IPS DF 6.9 (cell line): ENCODE measurements at regions not wholly inside any gene's neighbourhood (a gene's known extent, or its start where the extent isn't known, plus 50 kb on each side); places are given as distances from the start of the nearest gene placed in this dataset.

Source experiments
- DNase-seq: peaks from one replicate; pipeline ENCODE4 v3.0.0-alpha.2; 2013; ENCODE audit warnings: low read depth, low spot score
- H3K27ac ChIP-seq: one replicate; pipeline ENCODE4 v1.5.1; 2013; ENCODE audit warnings: low read length, control low read depth
- H3K27me3 ChIP-seq: 2 replicates; pipeline ENCODE4 v1.6.1; 2013; ENCODE audit warnings: mild to moderate bottlenecking, low read length; ENCODE audit not compliant: control insufficient read depth, insufficient read depth
- H3K36me3 ChIP-seq: 2 replicates; pipeline ENCODE4 v1.6.1; 2013; ENCODE audit warnings: low read length; ENCODE audit not compliant: control insufficient read depth, insufficient read depth
- H3K4me1 ChIP-seq: 2 replicates; pipeline ENCODE4 v1.6.1; 2013; ENCODE audit warnings: low read length; ENCODE audit not compliant: control insufficient read depth, insufficient read depth
- H3K4me3 ChIP-seq: 2 replicates; pipeline ENCODE4 v1.5.1; 2013; ENCODE audit warnings: mild to moderate bottlenecking, low read length
- H3K9me3 ChIP-seq: 2 replicates; pipeline ENCODE4 v1.6.1; 2013; ENCODE audit warnings: low read length, inconsistent platforms; ENCODE audit not compliant: control insufficient read depth, insufficient read depth
- WGBS: extraction: QIAGEN DNeasy Blood & Tissue Kit; methylation state at CpG from one replicate; pipeline ENCODE4 v1.1.7; 2013; ENCODE audit warnings: mixed read lengths, missing lambda C conversion rate; ENCODE audit not compliant: insufficient read length, insufficient coverage; 5-methylcytosine and 5-hydroxymethylcytosine counted together

DNA sequence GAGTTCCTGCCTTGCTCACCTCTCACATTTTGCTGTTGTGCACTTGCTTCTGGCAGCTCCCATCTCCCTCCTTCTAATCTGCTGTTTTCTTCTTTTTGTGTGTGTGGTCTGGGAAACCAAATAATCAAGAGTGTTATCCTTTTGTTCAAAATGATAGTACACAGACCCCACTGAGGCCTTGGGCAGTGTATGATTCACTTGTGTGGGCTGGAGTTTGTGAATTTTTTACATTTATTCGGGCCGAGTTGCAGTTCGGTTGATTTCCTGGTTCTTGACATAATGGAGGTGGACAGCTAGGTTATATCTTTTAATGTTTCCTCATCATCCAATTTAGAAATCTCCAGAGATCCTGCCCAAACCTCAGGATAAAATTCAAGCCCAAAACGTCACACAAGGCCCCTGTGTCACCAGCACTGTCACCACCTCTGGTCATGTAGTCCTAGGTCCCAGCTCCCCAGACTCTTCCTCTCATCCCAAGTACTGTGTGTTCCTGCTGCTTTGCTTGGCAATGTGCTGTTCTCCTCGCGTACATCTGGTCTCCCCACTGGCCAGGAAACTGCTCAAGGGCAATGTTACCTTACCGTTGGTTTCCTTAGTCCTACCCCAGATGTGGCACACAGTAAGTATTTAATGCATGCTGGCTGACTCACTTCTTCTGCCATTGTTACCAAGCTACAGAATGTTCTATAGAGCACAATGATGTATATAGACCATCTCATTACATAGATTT, 55.7 kb upstream of the PHACTR2 start:
- H3K36me3 ChIP-seq, result no peaks in the 10 kb centered on the region
- no CpG with 5 or more reads among the region's 7 CpGs for WGBS
- H3K27ac ChIP-seq, result no peak overlapping the region
- H3K4me3 ChIP-seq, result no peak overlapping the region
- H3K27me3 ChIP-seq, result no peaks in the 10 kb centered on the region
- no peaks in the 10 kb centered on the region for H3K9me3 ChIP-seq
- no peaks in the 10 kb centered on the region for H3K4me1 ChIP-seq
- DNase-seq, result no peak

DNA sequence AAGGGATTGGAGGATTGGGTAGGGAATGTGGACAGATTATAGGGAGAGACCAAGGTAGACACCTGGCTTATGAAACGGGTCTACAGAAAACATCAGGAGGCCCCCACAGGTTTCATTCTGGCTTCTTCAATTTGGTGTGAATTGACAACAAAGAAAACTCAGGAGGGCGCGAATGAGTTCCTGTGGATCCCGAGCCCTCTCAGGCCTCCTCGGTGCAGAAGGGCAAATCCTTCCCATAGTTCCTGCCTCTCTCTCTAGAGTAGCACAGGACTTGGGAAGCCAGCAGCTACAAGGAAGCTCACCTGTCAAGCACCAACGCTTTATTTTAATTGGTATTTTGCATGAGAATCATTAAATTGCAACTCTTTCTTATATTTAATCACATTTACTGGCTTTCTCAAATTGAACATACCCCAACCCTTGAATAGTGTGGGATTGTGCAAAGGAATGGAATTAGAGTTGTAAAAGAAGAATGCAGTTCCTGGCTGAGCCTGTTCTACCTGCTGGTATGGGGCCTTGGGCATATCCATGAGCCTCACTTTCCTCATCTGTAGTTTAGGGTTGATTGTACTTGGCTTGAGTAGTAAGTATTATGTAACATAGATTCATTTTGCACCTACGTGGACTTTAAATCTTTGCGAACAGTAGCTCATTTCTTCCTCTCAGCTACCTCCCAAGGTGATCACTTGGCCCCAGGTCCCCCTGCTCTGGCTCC, 56.4 kb upstream of the PHACTR2 start:
- H3K27ac ChIP-seq, result no peak overlapping the region
- no peaks in the 10 kb centered on the region for H3K36me3 ChIP-seq
- WGBS, result no CpG with 5 or more reads among the region's 8 CpGs
- H3K9me3 ChIP-seq, result no peaks in the 10 kb centered on the region
- H3K4me3 ChIP-seq, result no peak overlapping the region
- H3K4me1 ChIP-seq, result no peaks in the 10 kb centered on the region
- no peak for DNase-seq
- no peaks in the 10 kb centered on the region for H3K27me3 ChIP-seq

DNA sequence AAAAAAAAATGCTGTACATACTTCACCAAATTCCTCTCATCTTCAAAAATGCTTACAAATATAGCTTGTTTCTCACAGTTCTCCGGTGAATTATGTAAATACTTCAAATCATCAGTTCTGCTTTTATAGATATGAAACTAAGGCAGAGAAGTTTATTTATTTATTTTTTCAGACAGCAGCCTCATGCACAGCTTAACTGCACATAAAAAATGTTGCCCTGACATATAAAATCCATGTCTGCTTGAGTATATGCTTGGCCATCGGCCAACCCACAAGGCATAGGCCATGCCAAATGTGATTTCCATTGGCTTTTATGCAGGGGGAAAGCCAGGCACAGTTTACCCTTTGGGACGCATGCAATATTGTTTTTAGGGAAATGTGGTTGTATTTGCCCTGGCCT, 57.3 kb upstream of the PHACTR2 start:
- WGBS, result no CpG with 5 or more reads among the region's 3 CpGs
- no peaks in the 10 kb centered on the region for H3K4me1 ChIP-seq
- no peaks in the 10 kb centered on the region for H3K27me3 ChIP-seq
- H3K36me3 ChIP-seq, result no peaks in the 10 kb centered on the region
- no peak for DNase-seq
- no peak overlapping the region for H3K27ac ChIP-seq
- H3K4me3 ChIP-seq, result no peak overlapping the region
- H3K9me3 ChIP-seq, result no peaks in the 10 kb centered on the region

DNA sequence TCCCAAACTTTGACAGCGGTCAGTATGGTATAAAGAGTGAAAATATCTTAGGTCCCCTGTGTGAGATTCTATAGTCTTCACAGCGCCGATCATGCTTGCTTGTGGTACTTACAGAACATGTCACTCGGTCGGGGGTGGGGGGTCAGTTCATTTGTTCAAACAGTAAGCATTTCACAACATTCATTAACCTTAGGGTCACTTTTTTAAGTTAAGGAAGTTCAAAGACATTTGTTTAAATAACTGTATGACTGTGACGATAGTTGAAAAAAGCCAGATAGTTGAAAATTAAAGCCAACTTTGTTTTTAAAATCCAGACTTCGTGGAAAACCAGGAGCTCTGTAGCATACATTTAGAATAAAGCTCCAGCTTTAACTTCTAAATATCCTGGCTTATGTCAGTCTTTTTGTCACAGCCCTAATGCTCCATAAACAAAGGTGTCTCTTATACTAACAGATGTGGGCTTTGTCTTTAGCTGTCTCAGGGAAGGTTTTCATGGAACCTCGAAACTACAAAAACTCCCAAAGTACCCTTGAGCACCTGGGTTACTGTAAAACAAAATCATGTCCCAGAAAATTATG, 57.9 kb upstream of the PHACTR2 start:
- H3K36me3 ChIP-seq, result no peaks in the 10 kb centered on the region
- DNase-seq, result no peak
- H3K27me3 ChIP-seq, result no peaks in the 10 kb centered on the region
- H3K9me3 ChIP-seq, result no peaks in the 10 kb centered on the region
- no peak overlapping the region for H3K27ac ChIP-seq
- H3K4me3 ChIP-seq, result no peak overlapping the region
- no CpG with 5 or more reads among the region's 8 CpGs for WGBS
- H3K4me1 ChIP-seq, result no peaks in the 10 kb centered on the region

DNA sequence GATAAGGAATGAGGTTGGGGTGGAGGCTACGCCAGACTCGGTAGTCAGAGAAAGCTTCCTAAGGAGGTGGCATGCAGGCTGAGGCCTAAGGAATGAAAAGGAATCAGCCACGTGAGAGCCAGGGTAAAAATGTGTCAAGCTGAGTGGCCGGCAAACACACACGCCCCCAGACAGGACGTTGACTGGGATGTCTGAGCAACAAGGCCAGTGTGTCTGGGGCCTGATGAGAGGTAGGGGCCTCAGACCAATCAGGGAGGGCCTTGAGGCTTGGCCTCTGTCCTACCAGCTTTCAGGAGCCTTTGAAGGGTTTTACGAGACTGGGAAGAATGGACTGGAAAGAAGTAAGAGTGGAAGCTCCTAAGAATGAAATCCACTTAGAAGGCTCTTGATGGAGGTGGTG, 61.0 kb upstream of the PHACTR2 start:
- Histone ChIP-seq H3K4me3 (no peak overlapping the region), H3K36me3 (no peaks in the 10 kb centered on the region), H3K4me1 (no peaks in the 10 kb centered on the region), H3K27ac (no peak overlapping the region), H3K27me3 (no peaks in the 10 kb centered on the region), H3K9me3 (no peaks in the 10 kb centered on the region)
- DNase-seq, result no peak
- WGBS, result no CpG with 5 or more reads among the region's 7 CpGs

DNA sequence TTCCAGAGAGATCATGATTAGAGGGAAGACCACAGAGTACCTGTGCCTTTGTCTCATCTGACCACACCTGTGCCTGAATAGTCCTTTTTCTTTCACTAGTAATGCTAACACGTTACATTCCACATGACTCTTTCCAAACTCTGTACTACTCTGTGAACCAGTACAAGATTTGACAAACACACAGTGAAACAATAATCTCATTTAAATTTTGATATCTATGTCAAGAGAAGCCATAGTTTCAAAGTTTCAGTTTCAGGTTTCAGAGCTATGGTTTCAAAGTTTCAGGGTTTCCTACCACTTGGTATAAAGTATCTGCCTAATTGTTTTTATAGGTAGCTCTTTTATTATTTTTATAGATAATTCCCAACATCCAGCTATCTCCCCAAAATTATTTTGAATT, 62.0 kb upstream of the PHACTR2 start:
- no peak for DNase-seq
- no peak overlapping the region for H3K27ac ChIP-seq
- H3K9me3 ChIP-seq, result no peaks in the 10 kb centered on the region
- H3K36me3 ChIP-seq, result no peaks in the 10 kb centered on the region
- no CpG with 5 or more reads among the region's 1 CpG for WGBS
- H3K4me1 ChIP-seq, result no peaks in the 10 kb centered on the region
- H3K4me3 ChIP-seq, result no peak overlapping the region
- no peaks in the 10 kb centered on the region for H3K27me3 ChIP-seq

DNA sequence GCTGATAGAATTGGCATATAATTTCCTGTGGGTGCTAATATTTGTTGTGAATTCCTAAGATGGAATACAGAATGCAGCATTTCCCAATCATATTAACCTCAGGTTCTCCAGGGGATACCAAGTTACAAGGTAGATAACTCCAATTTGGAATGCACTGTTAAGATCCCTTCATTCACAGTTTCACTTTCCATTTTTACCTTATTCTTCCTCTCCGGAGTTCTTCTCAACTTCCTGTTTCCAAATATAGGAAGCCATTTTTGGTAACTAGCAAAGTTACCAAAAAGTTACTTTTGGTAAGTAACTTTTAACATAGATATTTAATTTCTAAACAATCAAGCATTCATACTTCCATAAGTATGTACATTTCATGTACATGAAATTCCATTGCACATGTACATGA, 63.5 kb upstream of the PHACTR2 start:
- Histone ChIP-seq H3K4me1 (no peaks in the 10 kb centered on the region), H3K27me3 (no peaks in the 10 kb centered on the region), H3K27ac (no peak overlapping the region), H3K36me3 (no peaks in the 10 kb centered on the region), H3K4me3 (no peak overlapping the region), H3K9me3 (no peaks in the 10 kb centered on the region)
- DNase-seq, result no peak
- no CpG with 5 or more reads among the region's 1 CpG for WGBS

DNA sequence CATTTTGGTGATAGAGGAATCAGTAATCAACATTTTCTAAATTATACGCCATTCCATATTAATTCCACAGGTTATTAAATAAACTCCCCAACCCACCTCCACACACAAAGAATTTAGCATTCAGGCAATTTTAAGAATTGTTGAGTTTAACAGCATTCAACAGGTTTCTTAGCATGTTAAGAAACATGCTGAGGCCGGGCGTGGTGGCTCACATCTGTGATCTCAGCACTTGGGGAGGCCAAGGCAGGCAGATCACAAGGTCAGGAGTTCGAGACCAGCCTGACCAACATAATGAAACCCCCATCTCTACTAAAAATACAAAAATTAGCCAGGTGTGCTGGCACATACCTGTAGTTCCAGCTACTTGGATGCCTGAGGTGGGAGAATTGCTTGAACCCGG, 64.0 kb upstream of the PHACTR2 start:
- no peak overlapping the region for H3K4me3 ChIP-seq
- WGBS, result 100% methylated on average over 1 of the region's 5 CpGs
- no peaks in the 10 kb centered on the region for H3K4me1 ChIP-seq
- no peak overlapping the region for H3K27ac ChIP-seq
- no peaks in the 10 kb centered on the region for H3K9me3 ChIP-seq
- H3K27me3 ChIP-seq, result no peaks in the 10 kb centered on the region
- DNase-seq, result no peak
- no peaks in the 10 kb centered on the region for H3K36me3 ChIP-seq

DNA sequence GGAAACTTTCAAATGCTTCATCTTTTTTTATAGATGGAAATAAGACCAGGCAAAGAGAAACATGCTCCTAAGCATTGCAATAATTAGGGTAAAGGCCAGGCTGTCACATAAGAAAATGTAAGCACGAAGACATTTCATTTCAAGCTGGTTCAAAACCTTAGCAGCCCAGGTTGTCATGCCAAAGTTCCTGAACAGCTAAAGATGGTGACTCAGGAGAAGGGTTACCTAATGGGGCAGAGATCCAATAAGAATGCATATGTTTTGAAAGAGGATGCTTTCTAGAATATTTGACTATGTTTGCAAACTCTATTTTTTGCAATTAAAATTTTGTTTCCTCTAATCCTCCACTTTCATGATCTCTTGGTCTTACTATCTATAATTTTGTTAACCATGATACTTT, 65.6 kb upstream of the PHACTR2 start:
- H3K27me3 ChIP-seq, result no peaks in the 10 kb centered on the region
- no peak overlapping the region for H3K27ac ChIP-seq
- no peaks in the 10 kb centered on the region for H3K4me1 ChIP-seq
- no peaks in the 10 kb centered on the region for H3K36me3 ChIP-seq
- no CpG with 5 or more reads among the region's 1 CpG for whole genome bisulfite sequencing
- DNase-seq, result no peak
- H3K4me3 ChIP-seq, result no peak overlapping the region
- no peaks in the 10 kb centered on the region for H3K9me3 ChIP-seq

DNA sequence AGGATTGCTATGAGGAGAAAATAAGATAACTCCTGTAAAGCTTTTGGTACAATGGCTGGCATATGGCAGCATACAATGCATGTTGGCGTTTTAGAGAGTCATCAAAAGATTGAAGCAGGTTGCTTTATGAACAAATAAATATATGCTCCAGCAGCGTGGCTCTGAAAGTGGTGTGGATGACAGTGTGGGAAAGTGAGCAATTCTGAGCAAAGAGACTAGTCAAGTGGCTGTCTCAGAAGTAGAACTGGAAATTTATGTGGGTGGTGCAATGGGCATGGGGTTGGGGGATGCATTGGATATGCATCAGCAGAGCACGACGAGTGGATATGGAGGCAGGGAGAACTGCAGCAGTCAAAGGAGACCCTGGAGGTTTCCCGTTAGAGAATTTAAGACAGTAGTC, 66.2 kb upstream of the PHACTR2 start:
- DNase-seq, result no peak
- Histone ChIP-seq H3K4me3 (no peak overlapping the region), H3K27ac (no peak overlapping the region), H3K27me3 (no peaks in the 10 kb centered on the region), H3K4me1 (no peaks in the 10 kb centered on the region), H3K9me3 (no peaks in the 10 kb centered on the region), H3K36me3 (no peaks in the 10 kb centered on the region)
- no CpG with 5 or more reads among the region's 5 CpGs for WGBS
